GM10266 (cell line): ENCODE measurements at regions not wholly inside any gene's neighbourhood (a gene's known extent, or its start where the extent isn't known, plus 50 kb on each side); places are given as distances from the start of the nearest gene placed in this dataset.
"Not testable (repeated sequence)": the region's sequence is repeated elsewhere in the genome, so short reads cannot be mapped to it uniquely, and the experiment has no call there.

Source experiments
- DNase-seq: peaks from one replicate; pipeline ENCODE4 v3.0.0; 2012; ENCODE audit errors: extremely low spot score
- CTCF ChIP-seq: IDR thresholded peaks from 2 replicates; pipeline ENCODE4 v1.5.1; 2012; ENCODE audit warnings: mild to moderate bottlenecking, low read depth; ENCODE audit not compliant: control insufficient read depth, insufficient read depth; ENCODE audit errors: missing control alignments

- no peak for DNase-seq
- TF ChIP-seq CTCF: no peak
These were observed 106.5 kb downstream of the MICALL2 start for GRCh38 chr7:1352656-1353271.

GRCh38 chr7:1354661-1355567, 104.4 kb downstream of the MICALL2 start:
- DNase-seq: no peak
- no peak for TF ChIP-seq CTCF

GRCh38 chr7:1355568-1356340, 103.5 kb downstream of the MICALL2 start:
- DNase-seq: no peak
- TF ChIP-seq CTCF: no peak

- DNase-seq: not testable (repeated sequence)
These were observed 102.4 kb downstream of the MICALL2 start for GRCh38 chr7:1356853-1357252.

GRCh38 chr7:1357260-1357600, 102.0 kb downstream of the MICALL2 start:
- not testable (repeated sequence) for DNase-seq

- TF ChIP-seq CTCF: no peak
- DNase-seq: no peak
These were observed 101.5 kb downstream of the MICALL2 start for GRCh38 chr7:1357601-1358271.

- TF ChIP-seq CTCF: no peak
- no peak for DNase-seq
These were observed 100.8 kb downstream of the MICALL2 start for GRCh38 chr7:1358376-1359050.
